ENCODE measurements at regions not wholly inside any gene's neighbourhood (a gene's known extent, or its start where the extent isn't known, plus 50 kb on each side); places are given as distances from the start of the nearest gene placed in this dataset.

DNA sequence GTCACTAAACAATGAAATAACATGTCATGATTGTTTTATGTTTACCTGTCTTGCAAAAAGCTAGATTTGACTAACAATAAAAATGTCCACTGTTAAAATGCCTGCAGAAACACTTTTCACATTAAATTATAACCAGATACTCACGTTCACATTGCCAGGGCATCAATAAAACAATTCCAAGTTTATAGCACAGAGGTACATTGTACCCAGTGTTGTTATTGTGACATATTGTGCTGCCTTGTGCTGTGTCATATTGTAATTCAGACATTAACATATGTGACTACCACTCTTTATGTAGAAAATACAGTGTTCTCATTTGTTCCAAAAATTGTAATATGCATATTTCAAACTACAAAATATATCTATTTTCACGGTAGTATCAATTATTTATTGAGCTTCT, 766.1 kb downstream of the NCAM2 start:
- H4K20me1 ChIP-seq (ENCODE audit: insufficient read depth), result no peaks in the 10 kb centered on the region
- H3K9me3 ChIP-seq (ENCODE audit: insufficient read depth, low read depth), result no peaks in the 10 kb centered on the region
- no peak for TF ChIP-seq EZH2 (IDR thresholded peaks at IDR 0.05; ENCODE audit: low read depth)
- TF ChIP-seq CTCF (conservative IDR thresholded peaks at IDR 0.05), result no peak
- H2AFZ ChIP-seq, result no peak overlapping the region
- POLR2A ChIA-PET (ENCODE audit: unreplicated experiment), result no interaction called here
- CTCF ChIA-PET, result no interaction called here
- no peak for DNase-seq
- no peak overlapping the region for H3K4me2 ChIP-seq
- H3K27me3 ChIP-seq (ENCODE audit: insufficient read depth, low read depth), result no peaks in the 10 kb centered on the region
- intact Hi-C loops (cut with micrococcal nuclease; ENCODE audit: unreplicated experiment), result no loop called here
- H3K9me2 ChIP-seq (ENCODE audit: insufficient read depth), result no peaks in the 10 kb centered on the region
- BruUV-seq (replicated peaks), result no TSS peak
- H3K36me3 ChIP-seq (ENCODE audit: low read depth), result no peaks in the 10 kb centered on the region
- H3K4me1 ChIP-seq (replicated peaks; ENCODE audit: insufficient read depth), result no peaks in the 10 kb centered on the region
- no peaks in the 10 kb centered on the region for H3K79me2 ChIP-seq (ENCODE audit: low read depth)
- no peaks in the 10 kb centered on the region for H3F3A ChIP-seq (ENCODE audit: insufficient read depth, low read depth)
- no peak overlapping the region for H3K4me3 ChIP-seq
- H3K27ac ChIP-seq, result no peak overlapping the region

DNA sequence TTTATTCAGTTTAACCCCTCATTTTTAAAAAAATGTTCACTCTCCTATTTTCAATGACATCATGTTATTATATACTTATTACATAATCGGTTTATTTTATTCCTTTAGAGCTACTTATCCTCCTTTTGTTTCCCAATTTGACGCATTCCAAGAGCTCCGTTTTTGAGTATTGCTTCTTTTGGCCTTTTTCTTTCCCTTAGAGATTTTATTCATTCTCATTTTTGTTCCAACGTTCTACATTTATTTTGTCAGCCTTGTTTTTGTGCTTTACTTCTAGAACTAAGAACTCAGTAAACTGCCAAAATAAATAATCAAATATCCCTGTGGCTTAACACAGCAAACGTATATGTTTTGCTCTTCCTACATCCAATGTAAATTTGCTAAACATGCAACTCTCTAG, 769.1 kb downstream of the NCAM2 start:
- Histone ChIP-seq H2AFZ (no peak overlapping the region), H3K9me3 (ENCODE audit: insufficient read depth, low read depth) (no peaks in the 10 kb centered on the region), H3K4me2 (no peak overlapping the region), H4K20me1 (ENCODE audit: insufficient read depth) (no peaks in the 10 kb centered on the region), H3F3A (ENCODE audit: insufficient read depth, low read depth) (no peaks in the 10 kb centered on the region), H3K79me2 (ENCODE audit: low read depth) (no peaks in the 10 kb centered on the region), H3K9me2 (ENCODE audit: insufficient read depth) (no peaks in the 10 kb centered on the region), H3K4me3 (no peak overlapping the region), H3K27me3 (ENCODE audit: insufficient read depth, low read depth) (no peaks in the 10 kb centered on the region), H3K4me1 (replicated peaks; ENCODE audit: insufficient read depth) (no peaks in the 10 kb centered on the region), H3K27ac (no peak overlapping the region), H3K36me3 (ENCODE audit: low read depth) (no peaks in the 10 kb centered on the region)
- intact Hi-C loops (cut with micrococcal nuclease; ENCODE audit: unreplicated experiment), result no loop called here
- DNase-seq, result no peak
- CTCF ChIA-PET, result no interaction called here
- POLR2A ChIA-PET (ENCODE audit: unreplicated experiment), result interaction anchor here (0.6 kb wide), 1 partner anchor 39 kb away, joined by 7 read pairs; no protein-coding TSS in a partner anchor
- no TSS peak for BruUV-seq (replicated peaks)
- no peak for TF ChIP-seq CTCF (conservative IDR thresholded peaks at IDR 0.05)
- no peak for TF ChIP-seq EZH2 (IDR thresholded peaks at IDR 0.05; ENCODE audit: low read depth)

GRCh38 chr21:21788591-21788990, 790.4 kb downstream of the NCAM2 start:
- Histone ChIP-seq H3K4me3 (no peak overlapping the region), H2AFZ (no peak overlapping the region), H3K9me3 (ENCODE audit: insufficient read depth, low read depth) (no peaks in the 10 kb centered on the region), H3K36me3 (ENCODE audit: low read depth) (no peaks in the 10 kb centered on the region), H3K4me2 (no peak overlapping the region), H3K9me2 (ENCODE audit: insufficient read depth) (no peaks in the 10 kb centered on the region), H4K20me1 (ENCODE audit: insufficient read depth) (no peaks in the 10 kb centered on the region), H3F3A (ENCODE audit: insufficient read depth, low read depth) (no peaks in the 10 kb centered on the region), H3K79me2 (ENCODE audit: low read depth) (no peaks in the 10 kb centered on the region), H3K4me1 (replicated peaks; ENCODE audit: insufficient read depth) (no peaks in the 10 kb centered on the region), H3K27ac (no peak overlapping the region), H3K27me3 (ENCODE audit: insufficient read depth, low read depth) (no peaks in the 10 kb centered on the region)
- ChIA-PET POLR2A (ENCODE audit: unreplicated experiment) (no interaction called here), CTCF (no interaction called here)
- TF ChIP-seq EZH2 (IDR thresholded peaks at IDR 0.05; ENCODE audit: low read depth) (no peak), CTCF (conservative IDR thresholded peaks at IDR 0.05) (no peak)
- intact Hi-C loops (cut with micrococcal nuclease; ENCODE audit: unreplicated experiment), result no loop called here
- no peak for DNase-seq
- BruUV-seq (replicated peaks), result no TSS peak
